ENCODE measurements at regions not wholly inside any gene's neighbourhood (a gene's known extent, or its start where the extent isn't known, plus 50 kb on each side); places are given as distances from the start of the nearest gene placed in this dataset.
"Not testable (repeated sequence)": the region's sequence is repeated elsewhere in the genome, so short reads cannot be mapped to it uniquely, and the experiment has no call there.

DNA sequence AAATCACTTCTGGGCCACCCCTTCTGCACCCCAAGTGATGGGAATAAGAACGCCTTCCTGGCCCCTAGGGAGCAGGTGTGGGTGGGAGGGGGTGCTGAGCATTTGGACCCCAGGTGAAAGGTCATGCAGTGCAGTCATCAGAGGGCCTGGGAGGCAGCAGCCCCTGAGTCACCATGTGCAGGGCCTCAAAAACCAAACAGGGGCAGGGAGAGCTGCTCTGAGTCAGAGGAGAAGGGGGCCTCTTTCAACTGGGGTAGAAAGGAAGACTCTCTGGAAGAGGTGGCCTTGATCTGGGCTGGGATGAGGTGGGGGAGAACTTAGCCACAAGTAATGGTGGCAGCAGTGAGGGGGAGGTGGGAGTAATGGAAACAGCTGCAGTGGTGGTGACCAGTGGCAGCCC lies 164.3 kb downstream of the BUB3 start:
- DNase-seq (ENCODE audit: low read depth in 2 of 2), result no peak

DNA sequence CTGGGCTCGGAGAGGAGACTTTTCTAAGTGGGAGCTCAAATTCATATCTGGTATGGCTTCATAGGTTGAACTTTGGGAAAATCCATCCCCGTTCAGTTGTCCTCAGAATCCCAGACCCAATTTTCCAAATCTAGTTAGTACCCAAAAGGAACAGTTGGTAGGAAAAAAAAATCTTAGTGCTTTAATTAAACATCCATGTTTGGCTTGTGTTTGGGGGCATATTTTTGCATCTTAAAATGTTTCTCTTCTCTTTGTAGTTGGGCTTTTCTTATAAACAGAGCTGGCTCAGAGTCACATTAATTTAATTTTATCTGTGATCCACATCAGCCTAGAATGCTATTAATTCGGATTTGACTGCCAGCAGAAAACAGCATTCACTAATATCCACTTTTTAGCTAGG lies 165.9 kb downstream of the BUB3 start:
- no peak for DNase-seq (ENCODE audit: low read depth in 2 of 2)

DNA sequence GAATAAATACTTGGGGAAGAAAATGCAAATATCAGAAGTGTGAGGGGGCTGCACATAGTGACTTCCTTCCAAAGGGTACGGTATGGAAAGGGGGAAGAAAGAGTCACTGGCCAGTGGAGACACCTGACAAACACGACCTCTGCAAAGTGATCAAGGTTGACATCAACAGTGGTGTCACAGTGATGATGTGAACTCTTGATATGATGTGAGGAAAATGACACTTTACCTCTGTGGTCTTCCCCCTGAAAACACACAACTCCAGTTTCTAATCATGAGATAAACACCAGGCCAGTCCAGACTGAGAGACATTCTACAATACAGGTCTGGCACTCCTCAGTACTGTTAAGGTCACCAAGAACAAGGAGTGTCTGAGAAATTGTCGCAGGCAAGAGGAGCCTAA lies 169.7 kb downstream of the BUB3 start:
- DNase-seq (ENCODE audit: low read depth in 2 of 2), result no peak

DNA sequence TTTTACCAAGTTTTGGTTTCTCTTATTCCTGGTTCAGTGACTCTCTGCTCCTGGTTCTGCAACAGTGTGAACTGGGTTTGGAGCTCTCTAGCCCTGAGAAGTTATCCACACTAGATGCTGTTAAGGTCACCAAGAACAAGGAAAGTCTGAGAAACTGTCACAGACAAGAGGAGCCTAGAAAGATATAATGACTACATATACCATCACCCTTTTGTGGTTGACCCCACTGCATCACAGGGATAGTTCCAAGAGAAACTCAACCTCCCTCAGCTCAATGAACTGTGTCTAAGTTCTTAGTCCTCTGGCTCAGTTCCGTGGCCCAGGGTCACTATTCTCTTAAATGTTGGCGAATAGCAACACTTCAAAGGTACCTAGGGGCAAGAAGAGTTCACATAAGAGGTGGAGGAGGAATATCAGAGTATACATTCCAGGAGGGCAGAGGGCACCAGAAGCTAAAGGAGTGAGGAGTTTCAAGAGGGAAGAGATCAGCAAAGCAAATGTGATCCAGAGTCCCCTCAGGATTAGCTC lies 171.5 kb downstream of the BUB3 start:
- DNase-seq (ENCODE audit: low read depth in 2 of 2), result no peak

DNA sequence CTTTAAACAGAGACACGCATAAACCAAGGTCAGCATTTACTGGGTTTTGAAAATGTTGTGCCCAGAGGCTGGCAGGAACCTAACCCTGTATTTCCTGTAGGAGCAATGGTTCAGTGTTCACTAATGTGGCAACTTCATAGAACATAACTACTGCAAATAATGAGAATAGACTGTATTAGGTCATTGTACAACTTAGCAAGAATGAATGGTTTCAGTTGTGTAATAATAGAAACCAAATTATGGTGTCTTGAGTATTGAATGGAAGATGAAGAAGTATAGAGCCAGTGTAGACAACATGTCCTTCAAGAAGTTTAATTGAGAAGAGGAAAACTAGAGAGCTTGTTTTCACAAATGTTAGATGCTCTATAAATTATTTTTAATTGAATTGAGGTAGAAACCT lies 172.5 kb downstream of the BUB3 start:
- DNase-seq (ENCODE audit: low read depth in 2 of 2), result no peak

DNA sequence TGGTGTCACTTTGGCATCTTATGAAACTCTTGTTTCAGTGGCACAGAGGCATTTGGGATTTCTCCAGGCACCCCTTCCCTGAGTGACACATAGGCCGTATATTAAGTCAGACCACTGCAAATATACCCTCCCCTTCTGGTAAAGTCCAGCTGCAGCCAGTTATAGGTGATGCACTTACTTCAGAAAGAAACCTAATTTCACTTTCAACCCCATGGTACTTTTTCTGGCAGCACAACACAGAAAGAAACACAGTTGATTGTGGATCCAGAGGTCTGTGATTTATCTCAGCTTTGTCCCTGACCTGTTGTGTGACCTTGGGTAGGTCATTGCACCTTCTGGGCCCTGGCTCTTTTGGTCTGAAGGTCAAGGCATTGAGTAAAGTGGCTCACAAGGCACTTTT lies 173.2 kb downstream of the BUB3 start:
- no peak for DNase-seq (ENCODE audit: low read depth in 2 of 2)

DNA sequence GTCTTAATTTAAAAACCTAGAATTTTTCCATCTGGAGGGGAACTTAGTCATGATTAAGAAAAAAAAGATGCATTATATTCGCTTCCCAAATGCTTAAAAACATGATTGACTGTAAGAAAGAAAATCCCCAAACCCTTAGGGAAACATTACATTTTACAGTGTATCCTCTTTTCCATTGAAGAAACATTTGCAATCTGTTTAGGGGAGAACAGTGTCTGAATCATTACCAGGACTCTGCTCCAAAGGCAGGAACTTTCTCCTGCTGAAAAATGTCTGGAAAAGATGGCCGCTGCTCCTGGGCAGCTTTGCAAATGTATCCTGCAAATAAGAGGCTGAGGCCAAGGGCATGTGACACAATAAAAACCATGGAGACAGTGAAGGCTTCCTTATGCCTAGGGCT lies 173.7 kb downstream of the BUB3 start:
- DNase-seq (ENCODE audit: low read depth in 2 of 2), result no peak

DNA sequence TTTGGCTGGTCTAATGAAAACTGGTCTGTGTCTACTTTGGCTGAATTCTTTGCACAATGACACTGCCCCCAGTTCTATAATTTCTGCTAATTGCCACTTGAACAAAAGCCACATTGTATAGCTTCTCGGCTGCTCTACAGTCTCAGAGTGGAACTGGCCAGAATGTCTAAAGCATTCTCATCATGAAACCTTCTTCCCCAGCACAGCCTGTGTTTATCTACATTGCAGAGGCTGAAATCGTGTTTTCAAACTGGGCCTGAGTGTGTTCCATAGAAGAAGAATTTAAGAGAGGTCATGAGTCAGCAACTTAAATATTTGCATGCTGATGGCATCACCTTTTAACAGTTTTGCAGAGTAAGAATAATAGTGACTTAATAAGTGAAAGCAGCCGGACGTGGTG lies 177.2 kb downstream of the BUB3 start:
- no peak for DNase-seq (ENCODE audit: low read depth in 2 of 2)

DNA sequence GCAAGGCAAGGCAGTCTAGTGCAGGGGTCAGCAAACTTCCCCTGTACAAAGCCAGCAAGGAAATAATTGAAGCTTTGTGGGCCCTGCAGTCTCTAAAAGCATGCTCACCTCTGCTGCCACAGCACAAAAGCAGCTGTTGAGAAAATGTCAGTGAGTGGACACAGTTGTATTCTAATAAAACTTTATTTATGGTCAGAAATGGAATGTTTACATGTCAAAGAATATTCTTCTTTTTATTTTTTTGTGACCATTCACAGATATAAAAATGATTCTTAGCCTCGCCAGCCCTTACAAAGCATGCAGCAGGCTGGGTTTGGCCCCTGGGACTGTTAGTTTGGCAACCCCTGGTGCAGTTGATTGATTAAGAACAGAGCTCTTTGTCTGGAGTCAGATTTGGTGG lies 192.4 kb downstream of the BUB3 start:
- no peak for DNase-seq (ENCODE audit: low read depth in 2 of 2)

DNA sequence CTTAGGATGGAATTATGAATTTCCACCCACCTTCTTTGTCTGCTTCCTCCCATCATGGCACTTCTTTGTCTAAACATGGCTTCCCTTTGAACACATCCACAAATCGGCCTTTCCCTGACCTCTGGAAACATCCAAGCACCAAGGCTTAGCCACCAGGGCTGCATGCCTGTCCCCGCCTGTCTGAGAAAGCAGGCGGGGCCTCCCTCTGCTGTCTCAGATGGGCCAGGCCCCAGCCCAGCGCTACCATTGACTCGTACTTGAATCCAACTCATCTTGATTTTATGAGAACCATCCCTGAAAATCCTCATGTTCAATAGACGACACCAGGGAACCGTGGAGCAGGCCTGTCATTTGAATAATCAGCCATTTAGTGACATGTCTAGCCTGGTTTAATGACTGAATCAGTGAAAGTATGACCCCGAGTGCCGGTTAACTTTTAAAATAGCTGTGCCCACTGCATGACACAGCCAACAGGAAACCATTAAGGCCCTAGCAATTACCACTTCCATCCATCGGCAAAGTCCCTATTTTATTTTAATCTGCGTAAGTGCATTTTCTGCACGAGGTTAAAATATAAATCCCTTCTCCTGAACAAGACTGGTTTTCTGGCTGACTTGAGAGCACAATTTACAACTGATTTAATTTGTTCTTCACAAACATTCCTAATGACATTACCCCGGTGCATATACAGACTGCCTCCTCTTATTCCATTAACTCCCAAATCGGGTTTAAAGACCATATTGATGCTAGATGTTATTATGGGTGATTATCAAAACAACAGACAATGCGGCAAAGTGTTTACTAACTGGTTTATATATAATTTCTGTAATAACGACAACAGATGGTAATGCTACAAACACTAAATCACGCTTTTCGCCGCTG lies 194.7 kb downstream of the BUB3 start:
- no peak for DNase-seq (ENCODE audit: low read depth in 2 of 2)

DNA sequence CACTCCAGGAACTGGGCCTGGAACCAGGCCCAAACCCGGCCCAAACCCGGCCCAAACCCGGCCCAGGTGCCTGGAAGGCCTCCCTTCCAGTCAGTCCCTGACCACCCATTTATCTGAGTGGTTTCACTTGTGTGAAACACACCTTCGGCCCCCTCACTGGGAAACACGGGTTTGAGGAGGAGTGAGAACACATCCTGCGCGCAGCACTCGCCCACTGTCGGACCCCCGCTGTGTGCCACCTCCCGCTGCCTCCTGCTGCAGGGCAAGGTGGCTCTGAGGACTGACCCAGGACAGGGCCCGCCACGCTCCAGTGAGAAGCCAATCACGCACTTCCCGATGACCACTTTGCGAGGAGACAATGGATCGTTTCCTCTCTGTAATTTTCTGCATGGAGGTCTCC lies 197.5 kb downstream of the BUB3 start:
- DNase-seq (ENCODE audit: low read depth in 2 of 2), result no peak

DNA sequence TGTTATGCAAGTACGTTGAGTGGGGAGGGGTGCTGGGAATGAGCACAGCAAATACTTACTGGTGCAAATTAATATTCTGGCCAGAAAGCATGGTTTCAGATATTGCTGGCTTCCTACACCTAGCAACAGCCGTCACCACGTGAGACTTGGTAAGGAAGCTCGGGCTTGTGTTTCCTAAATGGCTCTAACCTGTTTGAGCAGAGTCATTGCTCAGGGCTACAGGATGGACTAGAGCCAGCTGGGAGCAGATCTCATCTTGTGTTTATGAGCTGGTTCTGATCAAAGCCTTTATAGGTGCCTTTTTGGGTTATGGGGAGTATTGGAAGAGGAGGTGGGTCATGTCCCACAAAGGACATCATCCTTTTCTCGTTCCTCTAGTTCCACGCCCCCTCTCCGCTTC lies 200.3 kb downstream of the BUB3 start:
- DNase-seq (ENCODE audit: low read depth in 2 of 2), result no peak

DNA sequence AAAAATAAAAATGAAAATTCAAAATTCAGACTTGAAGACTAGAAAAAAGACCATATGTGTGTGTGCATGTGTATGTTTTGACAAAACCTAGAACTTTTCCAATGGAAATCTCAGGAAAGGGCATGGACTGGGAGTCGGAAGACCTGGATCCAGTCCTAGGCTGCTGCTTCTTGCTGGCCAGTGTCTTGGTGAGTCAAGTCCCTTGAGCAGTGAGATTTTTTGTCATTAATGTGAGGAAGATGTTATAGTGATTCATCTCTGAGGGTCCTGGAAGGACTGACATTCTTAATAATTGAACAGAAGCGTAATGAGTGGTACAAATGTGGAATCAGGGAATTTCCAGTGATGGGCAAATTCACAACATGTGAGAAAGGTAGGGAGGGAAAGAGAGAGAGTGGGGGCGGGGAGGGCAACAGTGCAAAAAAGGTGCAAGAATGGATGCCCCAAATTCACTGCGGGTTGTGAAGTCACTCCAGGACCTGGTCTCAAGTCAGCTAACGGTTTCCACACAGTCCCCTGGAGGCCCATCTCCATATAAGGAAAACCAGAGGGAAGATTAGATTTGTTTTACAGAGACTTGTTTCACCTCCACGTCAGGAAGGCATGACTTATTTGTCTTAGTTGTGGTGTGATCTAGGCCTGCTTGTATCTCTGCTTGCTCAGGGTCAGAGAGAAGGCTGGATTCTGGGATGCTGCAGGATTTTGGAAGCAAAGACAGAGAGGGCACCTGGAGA lies 201.7 kb downstream of the BUB3 start:
- DNase-seq (ENCODE audit: low read depth in 2 of 2), result no peak

DNA sequence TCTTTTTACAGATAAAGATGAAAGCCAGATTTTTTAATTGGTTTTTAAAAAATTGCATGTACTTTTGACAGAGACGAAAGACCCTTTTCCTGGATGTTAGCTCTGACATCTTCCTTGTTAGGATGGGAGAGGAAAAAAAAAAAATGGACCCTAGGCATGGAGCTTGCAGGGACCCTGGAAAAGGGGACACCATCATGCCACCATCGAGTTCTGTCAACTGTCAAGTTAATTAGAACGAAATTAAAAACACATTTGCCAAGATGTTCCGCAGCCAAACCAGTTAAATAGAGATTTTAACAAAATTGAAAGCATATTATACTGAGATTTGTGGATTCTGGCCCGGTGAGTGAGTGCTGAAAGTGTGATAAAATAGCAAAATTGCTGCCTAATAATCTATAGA lies 202.6 kb downstream of the BUB3 start:
- no peak for DNase-seq (ENCODE audit: low read depth in 2 of 2)

DNA sequence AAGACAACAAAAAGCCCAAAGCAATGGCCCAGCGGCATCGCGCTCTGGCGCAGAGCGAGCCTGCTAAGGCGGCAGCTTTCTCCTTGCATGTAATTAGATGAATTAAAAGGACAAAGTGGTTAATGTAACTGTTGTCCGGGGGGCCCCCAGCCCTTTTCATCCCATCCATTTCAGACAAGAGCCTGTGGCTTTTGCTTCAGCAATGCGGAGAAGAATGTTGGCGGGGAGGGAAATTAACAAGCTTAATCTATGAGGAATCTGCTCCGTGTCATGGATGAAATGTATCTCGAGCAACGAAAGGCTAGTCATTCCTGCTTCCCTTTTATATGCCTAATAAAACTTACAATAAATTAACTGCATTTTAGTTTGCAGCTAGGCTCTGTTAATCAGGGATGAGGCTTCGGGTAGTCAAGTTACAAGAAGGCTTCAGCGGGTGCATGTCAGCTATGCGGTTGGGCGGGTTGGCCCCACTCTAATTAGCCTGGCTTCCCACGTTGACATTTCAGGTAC lies 203.3 kb downstream of the BUB3 start:
- DNase-seq (ENCODE audit: low read depth in 2 of 2), result no peak

DNA sequence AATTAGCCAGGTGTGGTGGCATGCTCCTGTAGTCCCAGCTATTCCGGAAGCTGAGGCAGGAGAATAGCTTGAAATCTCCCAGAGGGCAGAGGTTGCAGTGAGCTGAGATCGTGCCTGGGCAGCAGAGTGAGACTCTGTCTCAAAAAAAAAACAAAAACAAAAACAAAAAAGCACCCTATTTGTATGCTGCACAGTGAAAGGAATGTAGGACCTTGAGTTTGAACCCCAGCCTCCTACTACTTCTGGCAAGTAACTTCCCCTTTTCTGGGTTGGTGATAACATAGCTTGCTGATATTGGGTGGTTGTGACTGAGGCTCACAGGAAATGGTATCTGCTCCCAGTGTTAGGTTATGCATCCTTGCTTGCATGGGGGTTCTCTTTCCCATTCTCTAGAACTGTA lies 205.3 kb downstream of the BUB3 start:
- no peak for DNase-seq (ENCODE audit: low read depth in 2 of 2)

DNA sequence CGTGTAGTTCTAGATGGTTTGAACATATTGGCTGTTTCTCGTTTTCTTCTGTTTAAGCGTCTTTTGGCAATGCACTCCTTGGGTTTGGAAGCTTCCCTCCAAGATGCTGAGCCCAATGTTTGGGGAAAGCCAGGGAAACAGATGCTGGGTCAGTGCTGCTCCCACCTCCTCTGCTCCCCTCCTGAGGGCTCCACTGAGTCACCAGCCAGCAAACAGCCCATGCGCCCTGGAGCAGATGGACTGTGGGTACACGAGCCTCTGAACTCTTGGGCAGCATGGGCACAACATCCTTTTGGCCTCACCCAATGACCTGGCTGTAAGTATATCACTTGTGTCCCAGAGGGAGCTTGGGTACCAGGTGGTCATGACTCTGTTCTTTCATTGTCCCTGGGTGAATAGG lies 207.6 kb downstream of the BUB3 start:
- no peak for DNase-seq (ENCODE audit: low read depth in 2 of 2)

DNA sequence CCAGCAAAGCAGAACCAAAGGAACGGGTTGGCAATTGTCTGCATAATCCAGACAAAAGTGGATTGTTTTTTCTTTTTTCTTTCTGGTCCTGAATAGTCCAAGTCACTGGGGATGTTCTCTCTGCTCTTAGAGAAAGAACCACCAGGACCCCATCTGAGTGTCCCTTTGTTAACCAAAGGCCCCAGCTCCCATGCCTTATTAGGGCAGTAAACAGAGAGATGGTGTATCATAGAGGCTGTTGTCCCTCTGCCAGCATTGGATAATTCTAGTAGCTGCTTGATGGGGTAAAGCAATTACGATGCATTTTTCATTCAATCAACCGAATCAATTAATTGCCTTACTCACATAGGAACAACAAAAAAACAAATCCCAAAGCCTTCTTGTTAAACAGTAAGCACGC lies 213.0 kb downstream of the BUB3 start:
- no peak for DNase-seq (ENCODE audit: low read depth in 2 of 2)

DNA sequence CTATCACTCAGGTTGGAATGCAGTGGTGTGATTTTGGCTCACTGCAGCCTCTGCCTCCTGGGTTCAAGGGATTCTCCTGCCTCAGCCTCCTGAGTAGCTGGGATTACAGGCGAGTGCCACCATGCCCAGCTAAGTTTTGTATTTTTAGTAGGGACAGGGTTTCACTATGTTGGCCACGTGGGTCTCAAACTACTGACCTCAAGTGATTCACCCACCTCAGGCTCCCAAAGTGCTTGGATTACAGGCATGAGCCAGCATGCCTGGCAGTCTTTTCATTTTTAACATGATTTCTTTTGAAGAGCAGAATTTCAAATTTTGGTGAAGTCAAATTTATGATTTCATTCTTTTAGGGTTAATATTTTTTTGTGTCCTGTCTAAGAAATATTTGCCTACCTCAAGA lies 217.4 kb downstream of the BUB3 start:
- not testable (repeated sequence) for DNase-seq (ENCODE audit: low read depth in 2 of 2)

DNA sequence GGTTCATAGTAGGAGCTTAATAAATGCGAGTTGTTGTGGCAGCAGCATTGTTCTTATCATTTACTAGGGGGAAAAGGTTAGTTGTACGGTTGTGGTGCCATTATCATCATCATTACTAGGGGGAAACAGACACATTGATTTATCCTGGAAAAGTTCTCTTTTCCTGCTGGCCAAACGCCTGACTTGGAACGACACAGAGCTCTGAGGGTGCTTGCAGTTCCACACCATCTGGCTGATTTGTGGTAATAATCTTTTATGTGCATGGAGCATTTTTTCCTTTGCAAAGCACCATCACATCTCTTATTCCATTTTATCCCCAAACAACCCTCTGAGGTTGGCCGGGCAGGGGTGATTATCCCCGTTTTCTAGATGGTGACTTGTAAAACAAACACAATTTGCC lies 219.4 kb downstream of the BUB3 start:
- no peak for DNase-seq (ENCODE audit: low read depth in 2 of 2)

DNA sequence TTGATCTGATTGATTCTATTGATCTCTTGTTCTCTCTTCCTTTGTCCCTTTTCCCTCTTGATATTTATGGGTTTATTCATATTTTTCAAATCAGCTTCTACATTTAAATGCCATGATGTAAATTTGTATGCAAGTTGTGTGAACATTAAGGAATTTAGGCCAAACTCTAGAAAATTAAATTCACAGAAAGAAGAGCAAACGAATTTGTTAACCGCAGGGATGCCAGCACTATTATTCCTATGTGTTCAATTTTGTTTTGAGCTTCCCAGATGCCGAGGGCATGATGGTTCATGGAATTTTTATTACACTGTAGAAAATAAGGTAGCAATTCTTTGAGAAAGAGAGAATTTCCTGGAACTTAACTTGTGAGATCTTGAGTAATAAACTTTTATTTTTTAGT lies 220.9 kb downstream of the BUB3 start:
- DNase-seq (ENCODE audit: low read depth in 2 of 2), result no peak

DNA sequence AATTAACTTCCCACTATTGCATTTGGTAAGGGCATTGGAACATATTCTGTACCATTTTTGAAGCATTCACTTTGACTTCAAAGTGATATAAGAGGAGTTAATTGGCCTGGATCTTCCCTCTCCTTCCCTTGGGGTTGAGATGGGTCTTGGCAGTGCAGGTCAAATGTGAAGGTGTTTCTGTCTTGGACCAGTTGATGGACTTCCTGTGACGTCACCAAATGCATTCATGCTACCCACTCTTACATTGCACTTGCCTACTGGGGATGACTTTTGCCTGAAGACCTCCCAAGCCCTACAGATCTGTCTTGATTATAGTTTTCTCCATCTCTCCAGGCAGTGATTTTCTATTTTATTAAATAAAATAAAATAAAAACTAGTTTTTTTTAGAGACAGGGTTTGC lies 221.5 kb downstream of the BUB3 start:
- DNase-seq (ENCODE audit: low read depth in 2 of 2), result no peak

DNA sequence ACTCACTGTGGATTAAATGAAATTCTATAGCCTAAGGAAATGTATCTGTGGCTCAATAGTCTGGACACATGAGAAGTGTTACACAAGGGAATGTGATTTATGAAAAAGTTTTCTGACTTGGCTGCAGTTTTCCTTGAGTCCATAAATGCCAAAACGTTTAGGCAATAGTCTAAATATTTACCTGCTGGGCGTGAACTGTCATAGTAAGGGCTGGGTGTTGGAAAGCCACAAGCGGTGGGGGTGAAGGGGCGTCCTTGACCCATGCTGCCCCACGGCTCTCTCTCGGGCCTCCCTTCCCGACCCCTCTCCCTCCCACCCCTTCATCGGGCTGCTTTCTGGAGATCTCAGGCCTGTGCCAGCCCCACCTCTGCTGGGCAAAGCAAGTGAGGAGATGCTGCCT lies 223.7 kb downstream of the BUB3 start:
- DNase-seq (ENCODE audit: low read depth in 2 of 2), result no peak
